GM19025 (cell line): ENCODE measurements at regions not wholly inside any gene's neighbourhood (a gene's known extent, or its start where the extent isn't known, plus 50 kb on each side); places are given as distances from the start of the nearest gene placed in this dataset.
"Not testable (repeated sequence)": the region's sequence is repeated elsewhere in the genome, so short reads cannot be mapped to it uniquely, and the experiment has no call there.

ENCODE experiments used
- ATAC-seq: cut with Tn5 transposase; IDR thresholded peaks from one replicate; pipeline ENCODE4 v1.9.1; 2021; ENCODE audit warnings: mild to moderate bottlenecking, low read depth, moderate library complexity; ENCODE audit not compliant: unreplicated experiment

- ATAC-seq = no peak
Measured at GRCh38 chr11:23727387-23727786, 769.5 kb upstream of the LUZP2 start.

- ATAC-seq = no peak
Measured at GRCh38 chr11:23727794-23728193, 769.1 kb upstream of the LUZP2 start.

- no peak for ATAC-seq
Measured at GRCh38 chr11:23729088-23729487, 767.8 kb upstream of the LUZP2 start.

GRCh38 chr11:23730307-23730998 is 766.4 kb upstream of the LUZP2 start:
- no peak for ATAC-seq

GRCh38 chr11:23732026-23732425 is 764.8 kb upstream of the LUZP2 start:
- no peak for ATAC-seq

GRCh38 chr11:23746896-23747295 is 750.0 kb upstream of the LUZP2 start:
- ATAC-seq = no peak

- ATAC-seq = no peak
Measured at GRCh38 chr11:23749762-23750430, 747.0 kb upstream of the LUZP2 start.

GRCh38 chr11:23751280-23751679 is 745.6 kb upstream of the LUZP2 start:
- no peak for ATAC-seq

- no peak for ATAC-seq
Measured at GRCh38 chr11:23755076-23755475, 741.8 kb upstream of the LUZP2 start.

- no peak for ATAC-seq
Measured at GRCh38 chr11:23755769-23756168, 741.1 kb upstream of the LUZP2 start.

GRCh38 chr11:23759489-23759888 is 737.4 kb upstream of the LUZP2 start:
- no peak for ATAC-seq

- ATAC-seq = no peak
Measured at GRCh38 chr11:23764286-23764685, 732.6 kb upstream of the LUZP2 start.

GRCh38 chr11:23765682-23766252 is 731.1 kb upstream of the LUZP2 start:
- ATAC-seq = no peak

GRCh38 chr11:23767576-23767975 is 729.3 kb upstream of the LUZP2 start:
- no peak for ATAC-seq

- ATAC-seq = no peak
Measured at GRCh38 chr11:23769214-23769613, 727.6 kb upstream of the LUZP2 start.

GRCh38 chr11:23772081-23772480 is 724.8 kb upstream of the LUZP2 start:
- ATAC-seq = no peak

GRCh38 chr11:23778971-23779370 is 717.9 kb upstream of the LUZP2 start:
- no peak for ATAC-seq

GRCh38 chr11:23780231-23780630 is 716.6 kb upstream of the LUZP2 start:
- no peak for ATAC-seq

GRCh38 chr11:23781803-23782560 is 714.9 kb upstream of the LUZP2 start:
- no peak for ATAC-seq

- ATAC-seq = not testable (repeated sequence)
Measured at GRCh38 chr11:23786974-23787373, 709.9 kb upstream of the LUZP2 start.

GRCh38 chr11:23789200-23789853 is 707.5 kb upstream of the LUZP2 start:
- no peak for ATAC-seq
